Astrocyte (in vitro differentiated cells and primary cell): ENCODE measurements at regions not wholly inside any gene's neighbourhood (a gene's known extent, or its start where the extent isn't known, plus 50 kb on each side); places are given as distances from the start of the nearest gene placed in this dataset.

ENCODE experiments used
- EZH2 ChIP-seq: IDR thresholded peaks from 2 replicates; pipeline ENCODE4 v1.6.1; 2012; ENCODE audit warnings: mild to moderate bottlenecking, low read length, inconsistent platforms; ENCODE audit not compliant: insufficient read depth
- TF ChIP-seq, protein P1 (sequence below): IDR thresholded peaks from 2 replicates; pipeline ENCODE4 v1.5.1; 2011; ENCODE audit warnings: low read depth, mild to moderate bottlenecking, inconsistent platforms, low read length, moderate library complexity; ENCODE audit not compliant: insufficient read depth

DNA sequence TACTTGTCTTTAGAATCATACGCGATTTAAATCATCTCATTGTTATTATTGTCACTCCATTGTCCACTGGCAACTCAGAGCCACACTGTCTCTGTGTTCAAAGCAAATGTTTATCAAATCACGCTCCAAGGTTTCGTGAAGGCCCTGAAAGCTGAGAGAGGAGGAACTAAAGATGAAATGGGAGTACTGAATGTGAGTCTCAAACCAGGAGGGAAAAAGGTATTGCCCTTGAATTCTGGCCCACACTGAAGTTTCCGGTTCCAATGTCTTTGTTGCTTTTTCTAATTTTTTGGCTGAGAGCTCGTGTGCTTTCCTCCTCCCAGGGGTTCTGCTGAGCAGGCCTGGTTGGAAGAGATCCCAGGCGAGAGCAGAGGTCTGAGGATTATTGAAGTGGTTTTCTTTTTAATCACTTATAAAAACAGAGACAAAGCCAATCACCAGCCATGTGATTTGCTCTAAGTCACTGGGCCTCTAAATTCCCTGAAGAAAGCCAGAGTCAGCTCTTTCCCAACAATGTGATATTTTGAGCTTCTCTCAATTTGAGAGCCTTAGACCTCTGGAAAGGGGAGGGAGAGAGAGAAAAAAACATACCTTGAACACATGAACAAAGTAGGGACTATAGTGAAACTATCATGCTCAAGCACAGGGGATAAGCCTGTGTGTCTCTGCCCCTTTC is 420.8 kb upstream of the GRAMD2B start:
- TF ChIP-seq EZH2: no peak
- TF ChIP-seq, protein P1, sequence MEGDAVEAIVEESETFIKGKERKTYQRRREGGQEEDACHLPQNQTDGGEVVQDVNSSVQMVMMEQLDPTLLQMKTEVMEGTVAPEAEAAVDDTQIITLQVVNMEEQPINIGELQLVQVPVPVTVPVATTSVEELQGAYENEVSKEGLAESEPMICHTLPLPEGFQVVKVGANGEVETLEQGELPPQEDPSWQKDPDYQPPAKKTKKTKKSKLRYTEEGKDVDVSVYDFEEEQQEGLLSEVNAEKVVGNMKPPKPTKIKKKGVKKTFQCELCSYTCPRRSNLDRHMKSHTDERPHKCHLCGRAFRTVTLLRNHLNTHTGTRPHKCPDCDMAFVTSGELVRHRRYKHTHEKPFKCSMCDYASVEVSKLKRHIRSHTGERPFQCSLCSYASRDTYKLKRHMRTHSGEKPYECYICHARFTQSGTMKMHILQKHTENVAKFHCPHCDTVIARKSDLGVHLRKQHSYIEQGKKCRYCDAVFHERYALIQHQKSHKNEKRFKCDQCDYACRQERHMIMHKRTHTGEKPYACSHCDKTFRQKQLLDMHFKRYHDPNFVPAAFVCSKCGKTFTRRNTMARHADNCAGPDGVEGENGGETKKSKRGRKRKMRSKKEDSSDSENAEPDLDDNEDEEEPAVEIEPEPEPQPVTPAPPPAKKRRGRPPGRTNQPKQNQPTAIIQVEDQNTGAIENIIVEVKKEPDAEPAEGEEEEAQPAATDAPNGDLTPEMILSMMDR: no peak
